ENCODE measurements at regions not wholly inside any gene's neighbourhood (a gene's known extent, or its start where the extent isn't known, plus 50 kb on each side); places are given as distances from the start of the nearest gene placed in this dataset.

DNA sequence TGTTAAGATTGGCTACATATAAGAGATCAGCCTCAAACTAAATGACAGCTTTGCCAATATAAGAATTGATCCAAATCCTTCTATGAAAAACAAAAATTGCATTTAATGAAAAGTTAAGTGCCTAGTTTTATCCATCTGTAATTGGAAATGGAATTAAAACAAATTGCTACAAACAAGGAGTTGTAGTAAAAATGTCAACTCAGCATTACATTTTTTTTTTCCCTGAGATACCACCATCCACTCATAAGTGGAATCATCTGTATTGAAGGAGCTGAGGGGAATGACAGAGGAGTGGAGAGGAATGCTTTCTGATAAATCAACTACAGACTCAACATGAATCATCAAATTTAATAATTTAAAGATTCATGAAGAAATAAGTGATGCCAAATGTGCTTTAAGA, 601.8 kb downstream of the TMEM182 start:
- no peak for TF ChIP-seq RAD21 (IDR thresholded peaks at IDR 0.05 in 1 of 2, conservative IDR thresholded peaks at IDR 0.05 in 1 of 2; ENCODE audit: low read depth in 2 of 2, low read length in 2 of 2)
- TF ChIP-seq, protein P1, sequence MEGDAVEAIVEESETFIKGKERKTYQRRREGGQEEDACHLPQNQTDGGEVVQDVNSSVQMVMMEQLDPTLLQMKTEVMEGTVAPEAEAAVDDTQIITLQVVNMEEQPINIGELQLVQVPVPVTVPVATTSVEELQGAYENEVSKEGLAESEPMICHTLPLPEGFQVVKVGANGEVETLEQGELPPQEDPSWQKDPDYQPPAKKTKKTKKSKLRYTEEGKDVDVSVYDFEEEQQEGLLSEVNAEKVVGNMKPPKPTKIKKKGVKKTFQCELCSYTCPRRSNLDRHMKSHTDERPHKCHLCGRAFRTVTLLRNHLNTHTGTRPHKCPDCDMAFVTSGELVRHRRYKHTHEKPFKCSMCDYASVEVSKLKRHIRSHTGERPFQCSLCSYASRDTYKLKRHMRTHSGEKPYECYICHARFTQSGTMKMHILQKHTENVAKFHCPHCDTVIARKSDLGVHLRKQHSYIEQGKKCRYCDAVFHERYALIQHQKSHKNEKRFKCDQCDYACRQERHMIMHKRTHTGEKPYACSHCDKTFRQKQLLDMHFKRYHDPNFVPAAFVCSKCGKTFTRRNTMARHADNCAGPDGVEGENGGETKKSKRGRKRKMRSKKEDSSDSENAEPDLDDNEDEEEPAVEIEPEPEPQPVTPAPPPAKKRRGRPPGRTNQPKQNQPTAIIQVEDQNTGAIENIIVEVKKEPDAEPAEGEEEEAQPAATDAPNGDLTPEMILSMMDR (IDR thresholded peaks at IDR 0.05; ENCODE audit: control extremely low read depth in 1 of 3, insufficient read depth in 1 of 3, low read depth in 1 of 3, low read length in 3 of 3): no peak
